ENCODE measurements at regions not wholly inside any gene's neighbourhood (a gene's known extent, or its start where the extent isn't known, plus 50 kb on each side); places are given as distances from the start of the nearest gene placed in this dataset.

- TF ChIP-seq, protein P1, sequence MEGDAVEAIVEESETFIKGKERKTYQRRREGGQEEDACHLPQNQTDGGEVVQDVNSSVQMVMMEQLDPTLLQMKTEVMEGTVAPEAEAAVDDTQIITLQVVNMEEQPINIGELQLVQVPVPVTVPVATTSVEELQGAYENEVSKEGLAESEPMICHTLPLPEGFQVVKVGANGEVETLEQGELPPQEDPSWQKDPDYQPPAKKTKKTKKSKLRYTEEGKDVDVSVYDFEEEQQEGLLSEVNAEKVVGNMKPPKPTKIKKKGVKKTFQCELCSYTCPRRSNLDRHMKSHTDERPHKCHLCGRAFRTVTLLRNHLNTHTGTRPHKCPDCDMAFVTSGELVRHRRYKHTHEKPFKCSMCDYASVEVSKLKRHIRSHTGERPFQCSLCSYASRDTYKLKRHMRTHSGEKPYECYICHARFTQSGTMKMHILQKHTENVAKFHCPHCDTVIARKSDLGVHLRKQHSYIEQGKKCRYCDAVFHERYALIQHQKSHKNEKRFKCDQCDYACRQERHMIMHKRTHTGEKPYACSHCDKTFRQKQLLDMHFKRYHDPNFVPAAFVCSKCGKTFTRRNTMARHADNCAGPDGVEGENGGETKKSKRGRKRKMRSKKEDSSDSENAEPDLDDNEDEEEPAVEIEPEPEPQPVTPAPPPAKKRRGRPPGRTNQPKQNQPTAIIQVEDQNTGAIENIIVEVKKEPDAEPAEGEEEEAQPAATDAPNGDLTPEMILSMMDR (tag by site-specific recombination; IDR thresholded peaks at IDR 0.05), result no peak
- TF ChIP-seq ZNF404 (tag by site-specific recombination; IDR thresholded peaks at IDR 0.05) (no peak), MEIS1 (CRISPR knock-in tag; IDR thresholded peaks at IDR 0.05; ENCODE audit: borderline replicate concordance) (no peak), ZNF423 (tag by site-specific recombination; IDR thresholded peaks at IDR 0.05) (no peak), ZFP37 (tag by site-specific recombination; IDR thresholded peaks at IDR 0.05) (no peak), ZNF214 (tag by site-specific recombination; IDR thresholded peaks at IDR 0.05; ENCODE audit: borderline replicate concordance) (no peak), ZBTB21 (tag by site-specific recombination; IDR thresholded peaks at IDR 0.05) (no peak), ZNF394 (tag by site-specific recombination; IDR thresholded peaks at IDR 0.05; ENCODE audit: borderline replicate concordance) (no peak), ZNF580 (tag by site-specific recombination; IDR thresholded peaks at IDR 0.05) (no peak), ZNF639 (tag by site-specific recombination; IDR thresholded peaks at IDR 0.05) (no peak), ZNF670 (tag by site-specific recombination; IDR thresholded peaks at IDR 0.05; ENCODE audit: low read depth) (no peak), ZNF146 (tag by site-specific recombination; IDR thresholded peaks at IDR 0.05) (no peak), ZNF274 (IDR thresholded peaks at IDR 0.05; ENCODE audit: low read length) (no peak), ZNF274 (tag by site-specific recombination; IDR thresholded peaks at IDR 0.05; ENCODE audit: borderline replicate concordance) (no peak)
- TF ChIP-seq, protein P2, sequence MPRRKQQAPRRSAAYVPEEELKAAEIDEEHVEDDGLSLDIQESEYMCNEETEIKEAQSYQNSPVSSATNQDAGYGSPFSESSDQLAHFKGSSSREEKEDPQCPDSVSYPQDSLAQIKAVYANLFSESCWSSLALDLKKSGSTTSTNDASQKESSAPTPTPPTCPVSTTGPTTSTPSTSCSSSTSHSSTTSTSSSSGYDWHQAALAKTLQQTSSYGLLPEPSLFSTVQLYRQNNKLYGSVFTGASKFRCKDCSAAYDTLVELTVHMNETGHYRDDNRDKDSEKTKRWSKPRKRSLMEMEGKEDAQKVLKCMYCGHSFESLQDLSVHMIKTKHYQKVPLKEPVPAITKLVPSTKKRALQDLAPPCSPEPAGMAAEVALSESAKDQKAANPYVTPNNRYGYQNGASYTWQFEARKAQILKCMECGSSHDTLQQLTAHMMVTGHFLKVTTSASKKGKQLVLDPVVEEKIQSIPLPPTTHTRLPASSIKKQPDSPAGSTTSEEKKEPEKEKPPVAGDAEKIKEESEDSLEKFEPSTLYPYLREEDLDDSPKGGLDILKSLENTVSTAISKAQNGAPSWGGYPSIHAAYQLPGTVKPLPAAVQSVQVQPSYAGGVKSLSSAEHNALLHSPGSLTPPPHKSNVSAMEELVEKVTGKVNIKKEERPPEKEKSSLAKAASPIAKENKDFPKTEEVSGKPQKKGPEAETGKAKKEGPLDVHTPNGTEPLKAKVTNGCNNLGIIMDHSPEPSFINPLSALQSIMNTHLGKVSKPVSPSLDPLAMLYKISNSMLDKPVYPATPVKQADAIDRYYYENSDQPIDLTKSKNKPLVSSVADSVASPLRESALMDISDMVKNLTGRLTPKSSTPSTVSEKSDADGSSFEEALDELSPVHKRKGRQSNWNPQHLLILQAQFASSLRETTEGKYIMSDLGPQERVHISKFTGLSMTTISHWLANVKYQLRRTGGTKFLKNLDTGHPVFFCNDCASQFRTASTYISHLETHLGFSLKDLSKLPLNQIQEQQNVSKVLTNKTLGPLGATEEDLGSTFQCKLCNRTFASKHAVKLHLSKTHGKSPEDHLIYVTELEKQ (tag by site-specific recombination; IDR thresholded peaks at IDR 0.05; ENCODE audit: borderline replicate concordance), result no peak
Observed at GRCh38 chr3:153852355-153852754, 268.8 kb upstream of the ARHGEF26 start.

Data from HEK293 (cell line).